ENCODE measurements at regions not wholly inside any gene's neighbourhood (a gene's known extent, or its start where the extent isn't known, plus 50 kb on each side); places are given as distances from the start of the nearest gene placed in this dataset.
A peak's percentile ranks its signal among the peaks of the same experiment; 100 is the strongest.

DNA sequence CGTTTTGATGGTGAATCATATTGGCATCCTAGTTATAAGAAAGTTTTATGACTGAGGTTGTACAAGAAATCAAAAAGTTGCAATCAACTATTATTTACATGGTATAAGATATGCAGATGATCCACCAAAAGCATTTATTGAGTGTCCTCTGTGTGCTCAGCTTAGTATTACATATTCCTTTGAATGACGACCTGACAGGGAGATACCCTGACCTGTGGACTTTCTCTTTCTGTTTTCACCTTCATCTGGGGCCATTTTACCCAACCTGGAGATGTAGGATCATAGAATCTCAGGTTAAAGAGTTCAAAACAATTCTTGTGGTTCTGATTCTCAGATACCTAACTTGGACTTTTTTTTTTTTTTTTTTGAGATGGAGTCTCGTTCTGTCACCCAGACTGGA is 269.1 kb upstream of the SORCS1 start:
- DNase-seq = no peak

- DNase-seq = no peak
Measured at GRCh38 chr10:107430446-107430845, 265.9 kb upstream of the SORCS1 start.

- no peak for DNase-seq
Measured at GRCh38 chr10:107427016-107427415, 262.5 kb upstream of the SORCS1 start.

GRCh38 chr10:107425931-107426553 is 261.5 kb upstream of the SORCS1 start:
- no peak for DNase-seq

- DNase-seq = no peak
Measured at GRCh38 chr10:107424628-107425027, 260.1 kb upstream of the SORCS1 start.

GRCh38 chr10:107423903-107424302 is 259.4 kb upstream of the SORCS1 start:
- DNase-seq = no peak

DNA sequence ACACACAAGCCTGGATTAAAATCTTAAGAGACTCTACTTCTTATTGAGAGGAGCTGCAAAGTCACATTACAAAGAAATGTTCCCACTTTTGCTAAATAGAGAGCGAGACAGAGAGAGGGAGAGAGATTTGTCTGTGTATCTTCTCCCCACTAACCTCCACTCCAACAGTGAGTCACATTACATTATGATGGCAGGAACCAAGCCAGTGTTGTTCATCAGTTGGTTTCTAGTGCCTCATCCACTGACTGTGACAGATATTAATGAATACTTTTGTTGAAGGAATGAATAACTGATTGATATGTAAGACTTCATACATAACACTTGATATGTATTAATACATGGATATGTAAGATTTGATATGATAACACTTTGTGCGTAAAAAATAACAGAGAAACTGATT is 258.2 kb upstream of the SORCS1 start:
- DNase-seq = no peak

DNA sequence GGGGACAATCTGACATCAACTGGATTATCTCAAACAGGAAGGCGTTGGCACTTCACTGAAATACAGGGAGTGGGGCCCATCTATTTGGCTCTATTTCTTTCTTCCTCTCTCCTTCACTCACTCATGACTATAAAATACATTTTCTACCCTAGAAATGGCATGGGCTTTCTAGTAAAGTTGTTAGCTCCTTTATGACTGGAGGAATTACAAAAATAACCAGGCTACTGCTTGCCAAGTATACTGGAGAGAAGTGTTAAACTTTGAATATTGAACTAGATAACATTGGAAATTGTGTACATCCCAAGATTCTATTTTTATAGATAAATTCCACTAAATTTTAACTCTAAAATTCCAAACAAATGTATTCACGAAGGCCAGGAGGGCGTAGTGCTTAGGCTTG is 255.7 kb upstream of the SORCS1 start:
- DNase-seq = no peak

GRCh38 chr10:107418085-107418806 is 253.7 kb upstream of the SORCS1 start:
- no peak for DNase-seq

GRCh38 chr10:107417446-107417845 is 252.9 kb upstream of the SORCS1 start:
- DNase-seq = no peak

GRCh38 chr10:107415446-107415845 is 250.9 kb upstream of the SORCS1 start:
- no peak for DNase-seq

DNA sequence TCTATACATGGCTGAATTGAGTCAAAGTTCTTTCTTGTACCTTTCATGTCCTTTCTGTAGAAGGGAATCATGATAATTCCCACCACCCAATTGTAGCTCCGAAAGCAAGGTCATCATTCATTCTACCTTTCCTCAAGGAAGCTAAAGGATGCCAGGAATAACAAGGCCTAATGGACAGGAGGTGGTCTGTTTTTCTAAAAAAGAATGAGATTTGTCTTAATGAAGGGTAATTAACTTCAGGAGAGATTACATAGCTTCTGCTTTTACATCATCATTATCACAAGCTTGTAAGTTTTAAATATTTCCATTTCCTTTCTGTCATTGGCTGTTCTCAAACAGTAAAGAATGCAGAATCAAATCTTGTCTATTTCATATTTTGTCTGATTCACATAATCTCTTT is 249.5 kb upstream of the SORCS1 start:
- no peak for DNase-seq

- peak; percentile 50 for DNase-seq
Measured at GRCh38 chr10:107409522-107409921, 245.0 kb upstream of the SORCS1 start.

DNA sequence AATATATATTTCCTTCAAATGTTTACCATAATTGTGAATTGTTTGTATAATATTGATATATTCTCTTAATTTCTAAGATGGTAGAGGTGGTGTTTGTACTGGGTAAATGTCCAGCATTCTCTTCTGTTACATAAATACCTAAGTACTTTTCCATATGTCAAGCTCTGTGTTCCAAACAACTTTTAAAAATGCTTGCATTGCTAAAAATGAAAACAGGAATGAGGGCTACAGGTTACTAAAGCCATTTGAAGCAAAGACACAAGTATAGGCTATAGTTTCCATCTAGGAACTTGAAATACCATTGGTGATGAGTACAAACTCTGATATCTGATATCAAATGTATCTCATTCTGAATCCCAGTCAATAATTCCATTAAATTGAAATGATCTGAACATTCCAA is 233.6 kb upstream of the SORCS1 start:
- no peak for DNase-seq

- DNase-seq = no peak
Measured at GRCh38 chr10:107391901-107392300, 227.4 kb upstream of the SORCS1 start.

DNA sequence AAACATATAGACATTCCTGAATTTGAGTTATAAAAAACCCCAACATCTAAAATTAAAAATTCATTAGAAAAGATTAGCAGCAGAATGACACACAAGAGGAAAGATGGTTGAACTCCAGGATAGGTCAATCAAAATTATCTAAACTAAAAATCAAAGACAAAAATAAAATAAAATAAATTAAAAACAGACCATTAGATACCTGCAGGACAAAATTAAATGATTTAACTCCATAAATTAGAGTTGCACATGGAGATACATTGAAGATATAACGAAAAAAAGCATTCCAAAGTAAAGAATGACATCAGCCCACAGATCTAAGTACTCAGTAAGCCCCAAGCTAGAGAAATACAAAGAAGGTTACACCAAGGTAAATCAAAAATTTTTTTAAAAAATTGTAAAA is 226.1 kb upstream of the SORCS1 start:
- no peak for DNase-seq

- DNase-seq = no peak
Measured at GRCh38 chr10:107383357-107383756, 218.9 kb upstream of the SORCS1 start.

GRCh38 chr10:107379601-107380000 is 215.1 kb upstream of the SORCS1 start:
- no peak for DNase-seq

DNA sequence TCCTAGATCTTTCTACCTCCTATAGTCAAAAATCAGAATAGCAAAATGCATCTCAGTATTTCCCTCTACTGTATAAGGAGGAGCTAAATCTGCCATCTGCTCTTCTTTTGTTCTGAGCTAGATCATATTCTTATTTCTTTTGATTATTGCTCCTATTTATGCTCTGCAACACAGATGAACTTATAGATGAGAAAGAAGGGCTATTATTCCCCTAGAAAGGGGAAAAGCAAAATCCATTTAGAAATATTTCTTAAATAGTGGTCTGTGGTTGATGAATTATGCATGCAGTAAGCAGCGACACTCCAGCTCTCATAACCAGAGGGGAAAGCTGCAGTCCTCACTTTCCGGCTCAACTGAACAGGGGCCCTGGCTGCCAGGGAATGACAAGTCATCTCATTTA is 207.3 kb upstream of the SORCS1 start:
- peak; percentile 1 for DNase-seq

DNA sequence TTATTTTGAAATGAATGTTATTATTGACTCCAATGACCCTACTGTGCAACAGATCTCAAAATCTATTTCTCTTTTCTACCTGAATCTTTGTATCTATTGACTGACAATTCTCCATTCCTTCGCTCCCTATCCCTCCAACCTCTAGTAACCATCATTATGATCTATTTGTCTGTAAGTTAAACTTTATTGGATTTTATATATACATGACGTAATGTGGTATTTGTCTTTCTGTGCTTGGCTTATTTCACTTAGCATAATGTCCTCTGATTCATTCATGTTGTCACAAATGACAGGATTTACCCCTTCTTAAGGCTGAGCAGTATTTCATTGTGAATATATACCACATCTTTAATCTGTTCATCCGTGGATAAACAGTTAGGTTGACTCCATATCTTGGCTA is 200.4 kb upstream of the SORCS1 start:
- no peak for DNase-seq

DNA sequence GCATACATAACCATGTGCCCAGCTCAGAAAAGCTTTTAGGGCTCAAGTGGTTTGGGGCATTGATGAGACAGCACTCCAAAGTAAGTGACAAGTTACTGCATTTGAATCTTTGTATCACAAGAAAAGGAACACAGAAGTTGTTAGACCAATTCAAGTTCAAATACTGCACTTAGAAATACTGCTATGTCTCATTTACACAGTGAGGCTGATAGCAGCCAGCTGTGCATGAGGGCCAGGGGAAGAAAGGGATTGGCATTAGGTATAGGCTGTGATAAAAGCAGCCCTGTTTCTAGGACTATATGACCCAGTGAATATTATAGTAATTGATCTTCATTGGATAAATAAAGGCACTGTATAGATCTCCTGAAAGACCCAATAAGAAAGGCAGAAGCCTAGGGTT is 197.8 kb upstream of the SORCS1 start:
- DNase-seq = no peak

DNA sequence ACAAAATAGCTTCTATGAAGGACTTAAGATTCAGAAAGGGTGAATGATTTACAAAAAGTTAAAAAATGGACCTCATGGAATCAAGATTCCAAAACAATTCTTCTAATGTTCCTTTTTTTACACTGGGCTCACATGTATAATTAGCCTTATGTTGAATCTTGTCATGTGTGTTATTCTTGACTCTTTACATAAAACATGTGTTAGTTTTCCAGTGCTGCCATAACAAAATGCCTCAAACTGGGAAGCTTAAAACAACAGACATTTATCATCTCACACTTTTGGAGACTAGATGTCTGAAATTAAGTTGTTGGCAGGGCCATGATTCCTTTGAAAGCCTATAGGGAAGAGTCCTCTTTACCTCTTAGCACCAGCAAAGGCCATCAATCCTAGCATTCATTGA is 192.5 kb upstream of the SORCS1 start:
- no peak for DNase-seq

DNA sequence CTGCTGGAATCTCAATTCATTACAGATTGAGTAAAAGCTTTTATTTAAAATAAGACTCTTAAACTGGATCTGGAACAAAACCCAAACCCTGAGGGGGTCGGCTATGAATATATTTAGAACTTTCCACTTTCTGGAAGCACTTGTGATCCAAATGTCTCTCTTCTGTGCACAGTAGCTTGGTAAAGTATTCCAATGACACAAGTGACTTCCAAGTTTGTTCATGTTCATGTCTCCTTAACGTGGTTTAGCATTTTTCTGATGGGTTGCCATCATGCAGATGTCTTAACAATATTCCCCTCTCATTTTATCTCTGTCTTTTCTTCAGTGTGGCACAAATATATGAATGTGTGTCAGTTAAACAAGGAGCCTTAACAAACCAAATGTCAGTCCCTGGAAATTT is 191.9 kb upstream of the SORCS1 start:
- no peak for DNase-seq

DNA sequence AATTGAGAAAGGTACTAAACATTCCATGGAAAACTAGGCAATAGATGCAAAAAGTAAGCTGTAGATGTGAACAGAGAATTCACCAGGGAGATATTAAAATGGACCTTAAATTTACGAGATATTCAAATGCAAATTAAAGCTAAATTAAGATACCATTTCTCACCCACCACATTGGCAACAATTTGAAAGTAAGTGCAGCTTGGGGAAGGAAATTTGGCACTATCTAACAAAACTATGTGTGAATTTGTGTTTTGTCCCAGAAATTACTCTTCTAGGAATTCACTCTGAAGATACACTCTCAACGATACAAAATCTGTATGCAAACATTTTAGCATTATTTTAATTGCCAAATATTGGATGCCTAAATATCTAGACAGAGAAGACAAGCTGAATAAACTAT is 178.2 kb upstream of the SORCS1 start:
- no peak for DNase-seq
